Fibroblast of skin of left biceps (primary cell): ENCODE measurements at regions not wholly inside any gene's neighbourhood (a gene's known extent, or its start where the extent isn't known, plus 50 kb on each side); places are given as distances from the start of the nearest gene placed in this dataset.

Experiments
- DNase-seq, 2 experiments: peaks; one replicate each; pipeline ENCODE4 v3.0.0-alpha.2; 2013; ENCODE audit warnings: low read depth in 2 of 2

DNA sequence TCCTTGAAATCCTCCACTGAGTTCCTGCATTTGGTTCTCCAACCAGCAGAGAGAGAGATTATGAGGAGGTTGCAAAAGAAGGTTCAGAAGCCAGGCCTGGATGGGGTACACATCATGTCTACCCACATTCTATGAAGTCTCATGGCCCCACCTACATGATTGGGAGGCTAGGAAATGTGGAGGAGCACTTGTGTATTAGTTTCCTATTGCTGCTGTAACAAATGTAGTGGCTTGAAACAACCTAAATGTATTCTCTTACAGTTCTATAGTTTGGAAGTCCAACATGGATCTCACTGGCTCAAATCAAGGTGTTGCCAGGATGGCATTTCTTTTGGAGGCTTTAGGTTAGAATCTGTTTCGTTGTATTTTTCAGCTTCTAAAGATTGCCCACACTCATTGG, 134.2 kb upstream of the ZNF648 start:
- DNase-seq: no peak

DNA sequence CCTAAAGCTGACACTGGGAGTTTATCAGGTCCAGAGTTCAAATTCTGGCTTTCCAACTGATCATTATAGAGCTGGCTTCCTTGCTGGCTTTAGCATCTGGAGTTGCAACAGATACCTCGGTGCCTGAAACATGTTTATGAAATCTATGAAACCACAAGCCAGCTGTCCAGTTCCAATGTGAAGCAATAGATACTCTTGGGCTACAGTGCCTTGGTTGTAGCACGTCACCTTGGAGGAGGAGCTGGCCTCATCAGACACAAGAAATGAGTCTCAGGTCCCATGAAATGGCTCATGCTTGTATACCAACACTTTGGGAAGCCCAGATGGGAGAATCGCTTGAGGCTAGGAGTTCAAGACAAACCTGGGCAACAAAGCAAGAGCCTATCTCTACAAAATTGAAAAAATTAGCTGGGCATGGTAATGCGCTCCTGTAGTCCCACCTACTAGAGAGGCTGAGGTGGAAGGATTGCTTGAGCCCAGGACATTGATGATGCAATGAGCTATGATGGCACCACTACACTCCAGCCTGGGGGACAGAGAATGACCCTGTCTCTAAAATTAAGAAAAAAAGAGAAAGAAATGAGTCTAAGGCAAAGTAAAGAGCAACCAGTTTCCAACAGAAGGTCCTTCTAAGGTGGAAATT, 132.5 kb upstream of the ZNF648 start:
- DNase-seq: no peak

DNA sequence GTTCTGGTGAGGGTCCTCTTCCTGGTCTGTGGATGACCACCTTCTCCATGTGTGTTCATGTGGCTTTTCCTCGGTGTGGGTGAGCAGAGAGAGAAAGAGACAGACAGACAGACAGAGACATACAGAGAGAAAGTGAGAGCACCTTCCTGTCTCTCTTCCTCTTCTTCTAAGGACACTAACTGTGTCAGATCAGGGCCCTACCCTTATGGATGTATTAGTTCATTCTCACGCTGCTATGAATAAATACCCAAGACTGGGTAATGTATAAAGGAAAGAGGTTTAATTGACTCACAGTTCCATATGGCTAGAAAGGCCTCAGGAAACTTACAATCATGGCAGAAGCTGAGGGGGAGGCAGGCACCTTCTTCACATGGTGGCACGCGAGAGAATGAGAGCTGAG, 131.5 kb upstream of the ZNF648 start:
- DNase-seq: no peak

DNA sequence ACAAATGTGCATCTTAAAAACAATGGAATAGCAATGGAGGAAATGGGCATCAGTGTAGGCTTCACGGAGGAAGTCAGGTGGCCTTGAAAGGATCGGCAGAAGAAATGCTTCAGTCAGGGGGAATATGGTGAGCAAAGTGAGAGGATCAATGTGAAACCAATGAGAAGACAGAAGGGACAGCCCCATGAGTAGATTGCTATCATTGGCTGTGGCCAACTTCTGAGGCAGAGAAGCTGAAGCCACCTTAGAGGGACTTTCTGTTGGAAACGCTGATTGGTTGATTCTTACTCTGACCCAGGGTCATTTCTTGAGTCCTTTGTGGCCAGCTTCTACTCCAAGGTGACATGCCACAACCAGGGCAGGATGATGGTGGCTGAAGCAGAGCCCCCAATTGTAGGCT, 130.7 kb upstream of the ZNF648 start:
- DNase-seq: no peak

DNA sequence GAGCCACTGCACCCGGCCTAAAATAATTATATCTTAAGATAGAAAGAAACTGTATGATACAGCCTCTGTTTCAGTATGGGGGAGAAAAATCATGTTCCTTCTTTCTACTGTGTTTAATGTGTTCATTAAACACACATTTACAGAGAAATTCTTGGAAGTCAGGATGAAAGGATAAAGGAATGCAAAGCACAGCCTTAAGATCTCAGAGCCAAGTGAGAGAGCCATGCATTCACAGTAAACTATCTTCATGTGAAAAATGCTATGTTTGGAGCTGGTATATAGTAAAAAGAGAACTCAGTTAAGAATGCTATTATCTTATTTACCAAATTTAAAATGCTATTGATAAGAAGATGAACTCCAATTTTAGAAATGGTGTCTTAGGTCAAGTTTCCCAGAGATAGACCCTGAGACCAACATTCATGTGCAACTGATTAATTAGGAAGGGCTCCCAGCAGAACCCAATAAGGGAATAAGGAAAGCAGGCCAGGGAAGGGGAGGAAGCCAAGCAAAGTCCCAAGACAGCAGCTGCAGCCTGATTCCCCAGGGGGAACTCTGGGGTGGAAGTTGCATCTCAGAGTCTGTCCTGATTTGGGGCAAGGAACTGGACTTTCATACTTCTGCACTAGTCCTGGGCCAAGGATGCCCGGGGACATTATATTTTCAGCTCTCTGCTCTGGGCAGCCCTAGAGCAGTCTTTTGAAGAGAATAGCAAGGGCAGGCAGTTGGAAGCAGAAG, 130.0 kb upstream of the ZNF648 start:
- no peak for DNase-seq

DNA sequence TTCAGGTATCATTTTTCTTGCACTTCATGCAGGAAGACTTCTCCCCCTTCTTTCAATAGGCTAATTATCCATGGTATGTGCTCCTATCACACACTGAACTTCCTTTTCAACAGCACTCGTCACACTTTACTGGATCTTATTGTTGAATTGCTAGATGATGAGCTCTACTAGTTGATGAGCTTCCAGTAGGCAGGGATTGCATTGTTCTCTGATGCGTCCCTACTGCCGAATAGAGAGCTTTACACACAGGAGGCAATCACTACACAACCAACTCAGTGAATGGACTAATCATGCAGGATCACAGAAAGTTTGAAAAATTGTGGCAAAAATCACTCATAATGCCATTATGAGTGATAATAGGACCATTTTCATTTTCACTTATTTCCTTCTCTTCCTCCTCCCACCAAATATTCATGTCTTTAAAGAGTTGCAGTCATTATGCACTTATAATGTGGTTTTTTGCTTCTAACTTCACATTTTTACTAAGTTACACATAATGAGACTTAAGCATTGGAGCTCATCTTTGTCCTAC, 128.1 kb upstream of the ZNF648 start:
- no peak for DNase-seq

DNA sequence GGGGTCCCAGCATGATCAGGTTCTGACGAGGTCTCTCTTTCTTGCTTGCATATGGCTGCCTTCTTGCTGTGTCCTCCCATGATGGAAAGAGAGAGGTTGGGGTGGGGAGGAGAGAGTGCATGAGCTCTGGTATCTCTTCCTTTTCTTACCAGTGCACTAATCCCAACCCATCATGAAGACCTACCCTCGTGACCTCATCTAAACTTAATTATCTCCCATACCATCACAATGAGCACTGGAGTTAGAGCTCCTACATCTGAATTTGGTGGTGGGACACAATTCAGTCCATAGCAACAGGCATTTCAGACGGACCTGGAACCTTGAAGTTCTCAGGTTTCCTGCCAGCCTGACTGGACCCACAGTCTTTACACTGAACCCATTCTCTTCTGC, 125.2 kb upstream of the ZNF648 start:
- DNase-seq: no peak

DNA sequence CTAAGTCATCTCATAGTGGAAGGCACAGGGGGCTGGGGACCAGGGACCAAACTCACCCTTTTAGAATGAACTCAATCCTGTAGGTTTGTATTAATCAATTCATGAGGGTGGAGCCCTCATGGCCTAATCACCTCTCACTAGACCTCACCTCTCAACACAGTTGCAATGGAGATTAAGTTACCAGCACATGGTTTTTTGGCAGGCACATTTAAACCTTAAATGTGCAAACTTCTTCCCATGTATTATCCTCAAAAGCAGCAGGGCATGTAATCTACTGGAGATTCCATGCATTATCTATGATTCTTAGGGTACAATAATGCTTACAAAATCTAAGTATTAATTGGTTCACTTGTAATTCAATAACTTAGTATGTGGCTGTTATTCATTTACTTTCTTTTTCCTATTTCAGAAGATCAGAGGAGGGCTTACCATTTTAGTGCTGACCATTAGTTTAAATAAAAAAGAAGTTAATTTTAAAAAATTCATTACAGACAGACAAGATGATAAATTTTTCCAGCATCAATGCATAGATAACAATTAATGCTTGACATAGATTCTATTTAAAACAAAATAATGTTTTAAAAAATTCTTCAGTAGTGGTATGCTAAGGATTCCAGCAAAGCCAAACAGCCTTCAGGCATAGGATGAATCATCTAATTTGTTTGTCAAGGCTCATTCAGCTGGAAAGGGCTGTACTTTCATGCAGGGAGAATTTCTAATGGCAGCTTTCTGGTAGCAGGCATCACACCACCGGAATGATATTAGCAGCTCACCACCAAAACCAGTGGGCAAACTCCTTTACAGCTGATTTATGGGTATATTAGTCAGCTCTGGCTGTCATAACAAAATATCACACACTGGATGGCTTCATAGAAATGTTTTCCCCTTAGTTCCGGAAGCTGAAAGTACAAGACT, 124.6 kb upstream of the ZNF648 start:
- peak; percentile 25 to 26 for DNase-seq

DNA sequence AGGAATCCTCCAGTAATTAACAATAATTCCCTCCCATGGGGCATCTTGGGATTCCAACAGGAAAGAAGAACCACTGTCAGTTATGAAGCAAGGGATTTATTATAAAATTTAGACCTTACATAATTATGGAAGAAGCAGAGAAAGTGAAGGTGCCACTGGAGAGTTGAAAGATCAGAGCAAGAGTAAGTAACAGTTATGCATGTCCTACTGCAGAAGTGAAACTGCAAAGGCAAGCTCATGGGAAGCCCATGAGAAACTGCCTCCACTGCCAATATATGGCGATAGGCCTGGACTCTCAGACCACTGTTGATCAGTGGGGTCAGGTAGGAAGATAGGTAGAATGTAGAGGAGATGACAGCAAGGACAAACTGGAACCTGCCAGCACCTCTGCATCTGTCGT, 123.6 kb upstream of the ZNF648 start:
- DNase-seq: no peak

DNA sequence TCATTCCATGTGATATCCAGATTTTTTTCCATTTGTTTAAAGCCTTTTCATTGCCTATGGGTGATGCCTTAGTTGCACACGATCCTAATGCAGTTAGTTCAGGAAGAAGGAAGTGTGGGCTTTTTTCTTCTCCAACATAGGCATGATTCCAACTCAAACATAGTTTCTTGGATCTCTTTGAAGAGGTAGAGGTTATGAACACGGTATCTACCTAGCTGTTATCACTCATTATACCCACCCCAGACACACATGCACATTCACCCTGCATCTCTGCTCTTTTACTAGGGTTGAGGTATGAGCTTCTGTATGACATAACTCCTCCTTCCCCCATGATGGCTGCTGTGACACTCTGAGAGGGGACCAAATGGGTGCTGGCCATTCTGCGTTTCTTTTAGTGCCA, 122.1 kb upstream of the ZNF648 start:
- no peak for DNase-seq

DNA sequence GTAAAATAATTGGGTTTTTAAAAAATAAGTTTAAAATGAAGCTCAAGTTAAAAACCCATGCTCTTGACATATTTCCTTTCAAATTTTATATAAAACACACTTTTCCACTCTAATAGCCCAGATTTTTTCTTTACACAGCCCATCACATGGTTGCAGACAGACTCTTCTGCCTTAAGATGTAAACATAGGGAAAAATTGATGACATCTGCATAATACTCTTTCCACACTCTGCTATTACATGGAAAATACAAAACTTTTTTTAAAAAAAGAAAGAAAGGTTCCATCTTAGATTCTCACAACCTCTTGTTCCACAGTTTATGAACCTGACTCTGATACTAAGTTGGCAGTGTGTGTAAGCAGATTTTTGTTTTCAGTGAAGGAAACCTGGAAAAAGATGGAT, 120.8 kb upstream of the ZNF648 start:
- DNase-seq: no peak

DNA sequence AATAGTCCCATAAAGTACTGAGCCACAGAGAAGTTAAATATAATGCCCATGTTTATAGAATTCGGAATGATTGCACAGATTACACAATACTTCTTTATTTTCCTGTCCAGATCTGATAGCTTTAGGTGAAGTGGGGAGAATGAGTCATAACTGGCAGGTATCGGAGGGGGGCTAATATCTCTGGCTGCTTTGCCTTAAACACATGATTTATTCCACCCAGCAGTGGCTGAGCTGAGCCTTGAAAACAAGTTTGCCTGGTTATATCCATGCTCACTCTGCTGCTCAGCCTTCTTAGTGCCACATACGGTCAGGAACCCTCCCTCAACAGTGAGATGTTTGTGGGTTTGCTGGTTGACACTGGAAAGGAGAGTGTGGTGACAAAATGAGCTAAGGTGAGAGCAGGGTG, 119.7 kb upstream of the ZNF648 start:
- no peak for DNase-seq

DNA sequence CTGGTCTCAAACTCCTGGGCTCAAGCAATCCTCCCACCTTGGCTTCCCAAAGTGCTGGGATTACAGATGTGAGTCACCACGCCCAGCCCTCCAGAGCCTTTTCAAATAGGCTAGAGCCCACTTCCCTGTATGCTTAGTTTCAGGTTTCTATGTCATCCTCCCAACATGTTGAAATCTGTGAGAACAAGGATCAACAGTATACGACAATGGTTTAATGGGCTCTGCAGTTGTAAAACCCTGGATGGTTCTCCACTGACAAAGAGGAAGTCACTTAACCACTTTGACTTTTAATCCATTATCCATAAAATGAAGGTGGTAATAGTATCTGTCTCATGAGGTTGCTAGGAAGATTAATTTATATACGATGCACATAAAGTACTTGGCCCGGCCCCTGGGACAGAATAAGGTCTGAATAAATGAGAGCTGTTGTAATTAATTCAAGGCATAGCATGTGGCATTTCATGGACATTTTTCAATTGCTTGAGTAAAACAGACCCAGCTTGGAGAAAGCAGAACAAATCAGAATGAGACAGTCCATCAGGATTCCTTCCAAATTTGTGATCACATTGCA, 113.9 kb upstream of the ZNF648 start:
- DNase-seq: no peak

DNA sequence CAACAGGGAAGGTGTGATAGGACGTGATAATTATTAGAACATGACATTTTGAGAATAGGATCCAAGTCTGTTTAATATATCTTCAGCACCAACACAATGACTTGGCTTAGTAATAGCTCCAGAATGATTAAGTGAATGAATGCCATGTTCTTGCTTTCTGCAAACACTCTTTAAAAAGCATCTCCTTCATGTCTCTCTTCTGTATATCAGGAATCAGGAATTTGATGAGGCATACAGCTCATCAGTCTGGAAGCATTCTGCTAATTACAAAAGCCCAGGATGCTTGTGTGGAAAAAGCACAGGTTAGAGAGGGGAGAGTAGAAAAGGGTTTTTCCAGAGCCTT, 113.0 kb upstream of the ZNF648 start:
- DNase-seq: no peak

DNA sequence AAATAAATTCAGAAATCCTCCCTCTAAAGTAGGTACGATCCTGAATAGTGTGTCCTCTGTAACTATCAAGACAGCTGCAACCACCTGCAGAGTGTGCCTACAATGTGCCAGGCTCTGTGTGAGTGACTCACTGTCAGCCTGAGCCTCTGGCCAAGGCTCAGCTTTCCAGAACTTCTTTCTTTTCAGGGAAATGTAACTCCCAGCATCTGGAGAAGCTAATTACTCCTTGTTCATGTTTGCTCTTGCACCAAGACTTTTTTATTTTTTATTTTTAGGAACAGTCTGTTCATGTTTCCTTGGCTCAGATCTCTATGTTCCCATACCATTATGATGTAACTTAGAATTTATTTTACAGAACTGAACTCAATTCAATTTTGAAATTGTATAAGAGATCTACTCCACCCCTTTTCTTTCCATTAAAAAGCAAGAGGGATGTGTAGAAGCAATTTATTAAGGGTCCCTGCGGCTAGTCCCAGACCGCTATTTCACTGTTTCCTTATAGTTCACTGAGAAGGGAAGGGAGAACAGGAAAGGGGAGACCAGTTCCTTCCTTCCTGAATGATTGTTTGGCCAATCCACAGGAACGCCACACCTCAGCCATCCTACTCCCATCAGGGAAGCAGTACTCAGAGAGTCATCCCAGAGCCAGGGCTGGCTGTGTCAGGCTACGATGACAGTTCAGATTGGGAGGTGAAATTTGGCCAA, 112.4 kb upstream of the ZNF648 start:
- no peak for DNase-seq

DNA sequence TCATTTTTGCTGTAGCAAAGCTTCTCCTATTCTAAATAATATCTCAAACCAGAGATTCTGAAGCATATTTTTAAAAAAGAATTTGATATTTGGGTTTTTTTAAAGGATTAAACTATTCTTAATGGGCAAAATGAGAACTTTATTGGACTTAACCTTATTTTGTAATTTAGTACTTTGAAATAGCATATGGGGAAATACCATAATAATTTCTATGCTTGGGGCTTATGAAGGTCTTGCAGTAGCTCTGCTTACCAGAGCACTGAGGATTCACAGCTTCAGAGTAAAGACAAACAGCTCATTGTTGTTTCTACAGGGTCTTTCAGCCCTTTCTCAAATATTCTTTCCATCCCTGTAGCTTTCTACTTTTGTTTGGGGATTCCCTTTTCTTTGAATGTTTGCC, 111.2 kb upstream of the ZNF648 start:
- no peak for DNase-seq

DNA sequence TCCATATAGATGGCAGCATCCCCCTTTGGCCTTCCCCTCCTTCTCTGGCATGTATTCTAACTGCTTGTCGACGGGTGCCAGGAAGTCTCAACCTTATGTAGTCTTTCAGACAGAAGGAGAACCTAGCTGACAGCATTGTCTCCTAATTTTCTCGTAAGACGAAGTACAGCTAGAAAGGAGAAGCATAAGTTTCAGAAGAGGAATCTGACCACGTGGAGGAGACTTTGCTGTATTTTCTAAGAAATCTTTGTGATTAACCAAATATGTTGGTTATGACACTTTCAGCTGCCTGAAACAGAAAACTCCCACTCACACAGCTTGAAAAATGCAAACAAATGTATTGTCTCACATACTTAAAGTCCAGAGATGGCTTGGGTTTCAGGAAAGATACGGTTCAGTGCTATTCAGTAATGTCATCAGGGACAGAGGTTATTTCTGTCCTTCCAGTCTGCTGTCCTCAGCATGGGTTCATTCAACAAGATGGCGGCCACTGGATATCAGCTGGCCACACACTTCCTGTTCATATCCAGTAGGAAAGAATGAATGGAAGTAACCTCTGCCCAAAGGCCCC, 109.5 kb upstream of the ZNF648 start:
- DNase-seq: no peak

DNA sequence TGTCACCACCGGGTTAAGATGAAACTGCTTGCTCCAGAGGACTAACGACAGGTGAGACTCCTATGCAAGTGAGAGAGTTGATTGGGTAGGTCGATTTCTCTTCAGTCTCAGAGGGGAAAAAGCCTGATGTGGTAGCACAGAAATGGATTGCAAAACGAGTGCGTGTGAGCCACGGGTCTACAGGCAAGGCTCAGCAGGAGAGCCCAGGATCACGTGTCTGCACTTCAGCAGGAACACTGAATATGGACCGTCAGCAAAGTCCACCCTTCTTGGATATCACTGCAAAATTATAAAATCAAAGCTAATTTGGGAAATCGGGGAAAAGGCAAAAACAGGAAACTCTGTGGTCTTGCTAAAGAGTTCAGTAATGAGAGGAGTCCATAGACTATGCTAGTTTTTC, 107.7 kb upstream of the ZNF648 start:
- no peak for DNase-seq

DNA sequence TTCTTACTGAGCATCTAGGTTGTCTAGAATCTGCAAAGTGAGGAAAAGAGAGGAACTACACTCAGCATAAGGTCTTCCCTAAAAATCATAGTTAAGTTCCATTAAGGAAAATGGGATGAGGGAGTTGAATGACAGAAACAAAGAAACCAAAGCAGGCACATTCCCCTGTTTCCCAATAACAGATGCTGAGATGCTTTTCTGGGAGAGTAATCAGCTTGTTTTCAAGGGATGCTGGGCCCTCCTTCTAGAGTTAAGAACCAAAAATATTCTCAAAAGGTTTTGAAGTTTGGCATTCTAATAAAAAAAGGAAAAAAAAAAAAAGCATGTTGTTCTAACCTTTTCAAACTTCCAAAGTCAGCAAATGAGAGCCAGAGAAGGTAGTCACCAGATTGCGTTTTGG, 105.2 kb upstream of the ZNF648 start:
- no peak for DNase-seq

DNA sequence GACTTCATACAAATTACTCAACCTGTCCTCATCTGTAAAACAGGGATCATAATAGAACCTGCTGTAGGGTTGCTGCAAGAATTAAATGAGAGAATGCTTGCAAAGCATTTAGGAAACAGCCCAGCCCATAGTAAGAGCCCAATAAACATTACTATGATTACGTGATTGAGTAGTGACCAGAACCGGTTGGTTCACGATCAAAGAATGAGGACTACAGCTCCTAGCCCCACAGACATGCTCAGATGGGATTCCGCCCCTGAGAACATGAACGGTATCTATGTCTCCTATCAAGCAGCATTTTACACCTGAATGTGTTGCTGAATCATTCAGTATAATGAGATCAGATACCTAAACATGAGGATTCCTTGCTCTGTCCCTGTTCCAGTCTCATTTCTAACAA, 104.8 kb upstream of the ZNF648 start:
- no peak for DNase-seq

DNA sequence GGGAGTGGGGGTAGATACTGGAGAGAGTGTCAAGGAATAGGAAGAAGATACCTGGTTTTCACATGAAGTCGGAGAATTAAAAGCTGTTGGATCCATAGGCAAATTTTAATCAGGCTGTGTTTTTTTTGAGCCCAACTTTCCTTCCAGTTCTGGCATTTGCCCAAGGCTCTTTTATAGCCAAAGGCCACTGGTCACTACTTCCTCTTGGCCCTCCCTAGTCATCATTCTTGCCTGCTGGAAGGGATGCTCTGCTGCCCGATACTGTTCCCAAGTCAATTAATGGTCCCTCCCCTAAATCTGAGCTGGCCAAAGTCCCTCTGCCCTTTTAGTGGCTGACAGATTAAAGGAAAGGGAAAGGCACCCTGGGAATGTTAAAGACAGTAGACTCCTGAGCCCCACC, 102.8 kb upstream of the ZNF648 start:
- DNase-seq: no peak
